ENCODE measurements at regions not wholly inside any gene's neighbourhood (a gene's known extent, or its start where the extent isn't known, plus 50 kb on each side); places are given as distances from the start of the nearest gene placed in this dataset.

- no TSS peak for BruUV-seq (replicated peaks)
- Histone ChIP-seq H3K27me3 (ENCODE audit: control insufficient read depth, insufficient read depth, low read length) (no peaks in the 10 kb centered on the region), H3K27ac (ENCODE audit: low read length) (no peak overlapping the region), H3K4me3 (ENCODE audit: low read depth in 2 of 2, low read length in 2 of 2) (no peak overlapping the region), H3K9me3 (ENCODE audit: control insufficient read depth, insufficient read depth, low read depth, low read length) (no peaks in the 10 kb centered on the region), H3K36me3 (ENCODE audit: control insufficient read depth, insufficient read depth, low read length) (no peaks in the 10 kb centered on the region), H3K4me1 (ENCODE audit: control insufficient read depth, insufficient read depth, low read length) (no peaks in the 10 kb centered on the region)
- no peak for ATAC-seq
- intact Hi-C loops (cut with micrococcal nuclease; ENCODE audit: unreplicated experiment): no loop called here
- ChIA-PET POLR2A (no interaction called here), CTCF (no interaction called here)
- TF ChIP-seq TCF7L2 (IDR thresholded peaks at IDR 0.05; ENCODE audit: low read depth, low read length) (no peak), POLR2AphosphoS5 (IDR thresholded peaks at IDR 0.05; ENCODE audit: low read depth, low read length) (no peak), SIN3A (IDR thresholded peaks at IDR 0.05; ENCODE audit: borderline replicate concordance, insufficient read depth, low read depth, low read length) (no peak)
- TF ChIP-seq, protein P1, sequence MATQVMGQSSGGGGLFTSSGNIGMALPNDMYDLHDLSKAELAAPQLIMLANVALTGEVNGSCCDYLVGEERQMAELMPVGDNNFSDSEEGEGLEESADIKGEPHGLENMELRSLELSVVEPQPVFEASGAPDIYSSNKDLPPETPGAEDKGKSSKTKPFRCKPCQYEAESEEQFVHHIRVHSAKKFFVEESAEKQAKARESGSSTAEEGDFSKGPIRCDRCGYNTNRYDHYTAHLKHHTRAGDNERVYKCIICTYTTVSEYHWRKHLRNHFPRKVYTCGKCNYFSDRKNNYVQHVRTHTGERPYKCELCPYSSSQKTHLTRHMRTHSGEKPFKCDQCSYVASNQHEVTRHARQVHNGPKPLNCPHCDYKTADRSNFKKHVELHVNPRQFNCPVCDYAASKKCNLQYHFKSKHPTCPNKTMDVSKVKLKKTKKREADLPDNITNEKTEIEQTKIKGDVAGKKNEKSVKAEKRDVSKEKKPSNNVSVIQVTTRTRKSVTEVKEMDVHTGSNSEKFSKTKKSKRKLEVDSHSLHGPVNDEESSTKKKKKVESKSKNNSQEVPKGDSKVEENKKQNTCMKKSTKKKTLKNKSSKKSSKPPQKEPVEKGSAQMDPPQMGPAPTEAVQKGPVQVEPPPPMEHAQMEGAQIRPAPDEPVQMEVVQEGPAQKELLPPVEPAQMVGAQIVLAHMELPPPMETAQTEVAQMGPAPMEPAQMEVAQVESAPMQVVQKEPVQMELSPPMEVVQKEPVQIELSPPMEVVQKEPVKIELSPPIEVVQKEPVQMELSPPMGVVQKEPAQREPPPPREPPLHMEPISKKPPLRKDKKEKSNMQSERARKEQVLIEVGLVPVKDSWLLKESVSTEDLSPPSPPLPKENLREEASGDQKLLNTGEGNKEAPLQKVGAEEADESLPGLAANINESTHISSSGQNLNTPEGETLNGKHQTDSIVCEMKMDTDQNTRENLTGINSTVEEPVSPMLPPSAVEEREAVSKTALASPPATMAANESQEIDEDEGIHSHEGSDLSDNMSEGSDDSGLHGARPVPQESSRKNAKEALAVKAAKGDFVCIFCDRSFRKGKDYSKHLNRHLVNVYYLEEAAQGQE (IDR thresholded peaks at IDR 0.05; ENCODE audit: insufficient read depth in 1 of 2, low read depth in 2 of 2, low read length in 1 of 2): no peak
- TF ChIP-seq, protein P2, sequence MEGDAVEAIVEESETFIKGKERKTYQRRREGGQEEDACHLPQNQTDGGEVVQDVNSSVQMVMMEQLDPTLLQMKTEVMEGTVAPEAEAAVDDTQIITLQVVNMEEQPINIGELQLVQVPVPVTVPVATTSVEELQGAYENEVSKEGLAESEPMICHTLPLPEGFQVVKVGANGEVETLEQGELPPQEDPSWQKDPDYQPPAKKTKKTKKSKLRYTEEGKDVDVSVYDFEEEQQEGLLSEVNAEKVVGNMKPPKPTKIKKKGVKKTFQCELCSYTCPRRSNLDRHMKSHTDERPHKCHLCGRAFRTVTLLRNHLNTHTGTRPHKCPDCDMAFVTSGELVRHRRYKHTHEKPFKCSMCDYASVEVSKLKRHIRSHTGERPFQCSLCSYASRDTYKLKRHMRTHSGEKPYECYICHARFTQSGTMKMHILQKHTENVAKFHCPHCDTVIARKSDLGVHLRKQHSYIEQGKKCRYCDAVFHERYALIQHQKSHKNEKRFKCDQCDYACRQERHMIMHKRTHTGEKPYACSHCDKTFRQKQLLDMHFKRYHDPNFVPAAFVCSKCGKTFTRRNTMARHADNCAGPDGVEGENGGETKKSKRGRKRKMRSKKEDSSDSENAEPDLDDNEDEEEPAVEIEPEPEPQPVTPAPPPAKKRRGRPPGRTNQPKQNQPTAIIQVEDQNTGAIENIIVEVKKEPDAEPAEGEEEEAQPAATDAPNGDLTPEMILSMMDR (IDR thresholded peaks at IDR 0.05): no peak
- DNase-seq (ENCODE audit: low read depth, low spot score): no peak
- in situ Hi-C loops (cut with HindIII; ENCODE audit: low pct_unique_long_range_greater_than_20kb, low sequenced_read_pairs): no loop called here
Observed at GRCh38 chr21:38931291-38931690, 125.6 kb downstream of the ETS2 start.

DNA sequence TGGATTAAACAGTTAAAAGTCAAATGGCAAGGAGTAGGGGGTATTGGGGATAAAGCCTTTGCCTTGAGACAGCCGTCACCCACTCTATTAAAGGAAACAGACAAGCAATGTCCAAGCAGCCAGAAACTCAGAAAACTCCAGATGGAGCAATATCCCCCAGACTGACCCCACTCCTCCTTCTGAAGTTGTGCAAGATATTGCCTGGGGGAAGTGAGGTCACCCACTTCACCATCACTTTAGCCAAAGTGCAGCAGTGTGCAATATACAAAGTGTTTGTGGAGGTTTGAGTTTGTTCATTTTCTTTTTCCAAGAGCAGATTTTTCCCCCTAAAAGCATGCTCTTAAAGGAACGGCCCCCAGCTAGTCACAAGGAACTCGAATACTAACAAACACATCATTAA, 125.1 kb downstream of the ETS2 start:
- in situ Hi-C loops (cut with HindIII; ENCODE audit: low pct_unique_long_range_greater_than_20kb, low sequenced_read_pairs): no loop called here

More for the DNA sequence above, 125.1 kb downstream of the ETS2 start:
- TF ChIP-seq SIN3A (IDR thresholded peaks at IDR 0.05; ENCODE audit: borderline replicate concordance, insufficient read depth, low read depth, low read length): no peak
- TF ChIP-seq POLR2AphosphoS5 (IDR thresholded peaks at IDR 0.05; ENCODE audit: low read depth, low read length): no peak
- no peak for TF ChIP-seq TCF7L2 (IDR thresholded peaks at IDR 0.05; ENCODE audit: low read depth, low read length)
- TF ChIP-seq, protein P1 (IDR thresholded peaks at IDR 0.05; ENCODE audit: insufficient read depth in 1 of 2, low read depth in 2 of 2, low read length in 1 of 2): no peak
- TF ChIP-seq, protein P2 (IDR thresholded peaks at IDR 0.05): no peak
- H3K27me3 ChIP-seq (ENCODE audit: control insufficient read depth, insufficient read depth, low read length): no peaks in the 10 kb centered on the region
- no peaks in the 10 kb centered on the region for H3K36me3 ChIP-seq (ENCODE audit: control insufficient read depth, insufficient read depth, low read length)
- intact Hi-C loops (cut with micrococcal nuclease; ENCODE audit: unreplicated experiment): no loop called here
- ATAC-seq: no peak
- no peak overlapping the region for H3K4me3 ChIP-seq (ENCODE audit: low read depth in 2 of 2, low read length in 2 of 2)
- CTCF ChIA-PET: no interaction called here
- no peak overlapping the region for H3K27ac ChIP-seq (ENCODE audit: low read length)
- no TSS peak for BruUV-seq (replicated peaks)
- H3K4me1 ChIP-seq (ENCODE audit: control insufficient read depth, insufficient read depth, low read length): no peaks in the 10 kb centered on the region
- no peak for DNase-seq (ENCODE audit: low read depth, low spot score)
- H3K9me3 ChIP-seq (ENCODE audit: control insufficient read depth, insufficient read depth, low read depth, low read length): no peaks in the 10 kb centered on the region
- POLR2A ChIA-PET: interaction anchor here (0.6 kb wide), 1 partner anchor 75 kb away, joined by 3 read pairs; no protein-coding TSS in a partner anchor
